ENCODE measurements at regions not wholly inside any gene's neighbourhood (a gene's known extent, or its start where the extent isn't known, plus 50 kb on each side); places are given as distances from the start of the nearest gene placed in this dataset.
"Not testable (repeated sequence)": the region's sequence is repeated elsewhere in the genome, so short reads cannot be mapped to it uniquely, and the experiment has no call there.

DNA sequence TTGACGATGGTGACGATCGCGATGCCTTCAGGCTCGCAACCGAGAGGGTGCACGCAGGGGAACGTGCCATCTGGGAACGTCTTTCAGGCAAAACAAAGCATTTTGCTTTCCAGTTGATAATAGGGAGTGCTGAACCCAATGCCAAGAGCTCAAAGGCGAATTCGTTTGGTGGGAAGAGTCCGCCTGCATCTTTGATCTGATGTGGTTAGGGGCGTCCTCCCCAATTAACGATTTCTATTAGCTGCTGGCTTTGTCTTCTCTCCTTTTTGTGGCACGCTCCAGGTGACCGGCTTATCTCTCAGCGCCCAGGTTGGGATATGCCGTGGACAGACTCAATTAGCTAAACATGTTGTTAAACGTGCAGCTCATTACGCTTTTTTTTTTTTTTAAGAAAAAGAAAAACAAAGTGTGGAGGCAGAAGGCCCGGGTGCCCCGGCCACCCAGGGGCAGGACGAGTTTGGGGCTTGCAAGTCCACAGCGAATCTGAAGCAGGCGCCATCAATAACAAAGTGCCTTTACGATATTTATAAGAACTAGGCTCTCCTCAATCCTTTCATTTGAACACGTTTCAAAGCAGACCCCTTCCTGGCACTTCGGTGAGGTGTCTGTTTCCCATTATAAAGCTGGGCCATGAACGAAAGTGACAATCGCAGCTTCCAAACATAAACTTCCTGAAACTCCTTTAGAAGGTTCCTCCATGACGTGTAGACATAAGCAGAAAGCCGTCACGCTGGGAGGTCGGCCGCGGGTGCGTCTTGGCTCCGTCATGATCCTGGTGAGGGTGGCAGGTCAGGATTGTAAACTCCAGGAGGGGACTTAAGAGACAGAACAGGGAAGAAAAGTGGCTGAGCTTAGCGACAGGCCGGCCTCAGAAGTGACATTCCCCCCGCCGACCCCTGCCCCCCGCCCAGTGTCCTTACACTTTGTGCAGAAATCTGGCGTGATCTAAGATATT lies 155.3 kb downstream of the LAT start:
- not testable (repeated sequence) for DNase-seq

GRCh38 chr16:29139261-29139802 lies 154.5 kb downstream of the LAT start:
- DNase-seq: peak; percentile 15

DNA sequence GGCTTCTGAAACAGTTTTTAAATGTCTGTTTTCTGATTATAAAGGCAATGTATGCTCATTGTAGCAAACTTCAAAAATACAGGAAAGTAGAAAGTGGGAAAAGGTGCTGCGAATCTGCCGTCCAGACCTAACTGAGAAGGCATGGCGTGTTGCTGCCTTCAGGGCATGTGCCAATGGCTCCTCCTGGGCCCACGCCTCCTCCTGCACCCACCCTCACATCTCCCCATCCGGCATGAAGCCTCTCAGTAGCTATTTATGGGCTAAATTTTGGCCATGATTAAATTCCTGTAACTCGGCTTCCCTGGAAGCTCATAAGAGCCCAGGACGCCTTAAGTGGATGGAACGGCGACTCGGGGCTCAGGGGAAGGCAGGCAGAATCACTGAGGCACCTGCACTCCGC lies 153.8 kb downstream of the LAT start:
- not testable (repeated sequence) for DNase-seq

GRCh38 chr16:29137894-29138662 lies 153.2 kb downstream of the LAT start:
- peak; percentile 3 for DNase-seq

GRCh38 chr16:29137461-29137860 lies 152.6 kb downstream of the LAT start:
- peak; percentile 8 for DNase-seq

DNA sequence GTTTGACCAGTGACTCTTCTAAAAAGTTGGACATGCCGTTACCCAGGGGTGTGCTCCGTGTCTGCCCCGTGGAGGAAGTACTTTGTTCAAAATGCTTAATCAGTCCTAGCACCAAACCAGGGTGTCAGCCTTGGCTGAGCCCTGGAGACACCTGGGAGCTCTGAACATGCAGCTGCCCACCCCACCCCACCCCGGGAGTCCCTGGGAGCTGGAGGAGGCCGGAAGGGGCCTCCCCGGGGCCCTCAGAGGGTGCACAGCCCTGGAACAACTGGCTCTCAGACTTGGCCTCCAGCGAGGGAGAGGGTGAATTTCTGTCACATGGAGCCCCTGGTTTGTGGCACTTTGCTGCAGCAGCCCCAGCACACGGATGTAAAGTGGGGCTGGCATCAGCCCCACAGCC lies 152.1 kb downstream of the LAT start:
- peak; percentile 14 for DNase-seq

DNA sequence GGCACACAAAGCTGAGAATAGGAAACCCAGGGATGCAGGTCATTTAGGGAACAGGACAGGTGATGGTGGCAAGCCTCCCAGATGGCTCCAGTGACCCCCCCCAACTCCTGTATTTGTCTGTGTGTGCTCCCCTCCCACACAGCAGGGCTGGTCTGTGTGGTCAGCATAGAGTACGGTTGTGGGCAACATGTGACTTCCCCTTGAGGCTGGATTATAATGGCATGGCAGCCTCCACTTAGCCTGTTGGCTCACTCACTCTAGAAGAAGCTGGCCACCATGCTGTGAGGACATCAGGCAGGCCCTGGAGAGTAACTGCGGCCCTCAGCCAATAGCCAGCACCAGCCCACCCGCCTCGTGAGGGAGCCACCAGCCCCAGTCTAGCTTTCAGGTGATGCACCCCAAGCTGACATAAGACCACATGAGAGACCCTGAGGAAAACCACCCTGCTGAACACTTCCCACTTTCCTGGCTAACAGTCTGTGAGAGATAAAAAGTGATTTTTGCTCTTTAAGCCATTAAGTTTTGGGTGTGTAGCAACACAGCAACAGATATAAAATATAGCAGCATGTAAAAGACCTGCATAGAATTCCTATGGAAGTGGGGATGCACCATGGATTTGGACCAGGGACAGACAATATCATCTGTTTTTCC lies 151.3 kb downstream of the LAT start:
- DNase-seq: not testable (repeated sequence)

DNA sequence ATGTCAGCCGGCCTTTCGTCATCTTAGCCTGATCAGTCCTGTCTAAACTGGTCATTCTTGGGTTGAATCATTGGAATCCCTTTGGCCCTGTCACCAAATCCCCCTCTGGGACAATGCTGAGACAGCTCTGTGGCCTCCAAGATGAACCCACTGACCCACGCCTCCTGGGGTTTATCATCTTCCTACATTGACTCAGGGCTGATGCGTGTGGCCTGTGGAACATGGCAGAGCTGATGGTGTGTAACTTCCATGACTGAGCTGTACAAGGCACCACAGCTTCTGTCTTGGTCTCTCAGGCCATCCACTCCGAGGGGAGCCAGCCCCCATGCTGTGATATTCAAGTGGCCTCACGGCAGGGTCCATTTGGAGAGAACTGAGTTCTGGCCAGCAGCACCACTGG lies 150.2 kb downstream of the LAT start:
- DNase-seq: not testable (repeated sequence)

DNA sequence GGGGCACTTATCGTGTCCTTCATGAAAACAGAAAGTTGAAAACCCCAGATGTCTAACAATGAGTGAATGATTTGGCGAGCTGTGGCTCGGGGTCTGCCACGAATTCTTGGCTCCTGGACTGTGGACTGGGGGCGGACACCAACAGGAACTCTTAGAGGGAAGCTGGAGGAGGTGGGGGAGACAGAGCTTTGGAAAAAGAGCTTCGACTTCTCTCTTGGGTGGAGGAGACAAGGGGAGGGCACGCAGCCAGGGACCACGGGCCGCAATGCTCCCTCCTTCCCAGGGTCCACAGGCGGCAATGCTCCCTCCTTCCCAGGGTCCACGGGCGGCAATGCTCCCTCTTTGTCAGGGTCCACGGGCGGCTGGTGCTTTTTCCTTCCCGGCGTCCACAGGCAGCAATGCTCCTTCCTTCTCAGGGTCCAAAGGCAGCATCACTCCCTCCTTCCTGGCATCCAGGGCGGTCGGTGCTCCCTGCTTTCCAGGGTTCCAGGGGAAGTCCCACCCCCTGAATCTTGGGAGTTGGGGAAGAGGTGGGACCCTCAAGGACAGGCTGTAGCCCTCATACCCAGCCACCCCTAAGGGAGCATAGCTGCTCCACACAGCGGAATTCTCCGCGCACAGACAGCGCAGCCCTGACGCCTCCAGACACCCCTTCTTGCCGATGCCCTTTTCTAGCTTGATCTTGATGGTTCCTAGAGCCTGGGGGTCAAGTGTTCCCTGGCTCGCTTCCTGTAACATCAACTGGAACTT lies 149.0 kb downstream of the LAT start:
- DNase-seq: not testable (repeated sequence)

DNA sequence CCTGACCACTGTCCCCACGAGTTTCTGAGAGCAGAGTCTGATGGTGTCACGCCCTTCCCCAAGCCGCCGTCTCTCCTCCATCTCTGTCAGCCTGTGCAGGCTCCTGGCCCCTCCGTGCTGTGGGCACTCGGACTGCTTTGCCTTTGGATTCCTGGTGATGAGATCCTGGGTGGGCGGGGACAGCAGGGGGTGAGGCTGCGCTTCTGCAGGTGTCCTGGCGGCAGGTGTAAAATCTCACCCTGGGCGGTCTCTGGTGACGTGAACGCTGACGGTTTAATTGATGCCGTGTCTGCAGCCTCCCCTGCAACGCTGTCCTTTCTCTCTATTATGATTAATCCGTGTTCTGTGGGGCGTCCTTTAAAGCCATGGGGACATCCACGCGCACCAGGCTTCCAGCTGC lies 148.0 kb downstream of the LAT start:
- not testable (repeated sequence) for DNase-seq

DNA sequence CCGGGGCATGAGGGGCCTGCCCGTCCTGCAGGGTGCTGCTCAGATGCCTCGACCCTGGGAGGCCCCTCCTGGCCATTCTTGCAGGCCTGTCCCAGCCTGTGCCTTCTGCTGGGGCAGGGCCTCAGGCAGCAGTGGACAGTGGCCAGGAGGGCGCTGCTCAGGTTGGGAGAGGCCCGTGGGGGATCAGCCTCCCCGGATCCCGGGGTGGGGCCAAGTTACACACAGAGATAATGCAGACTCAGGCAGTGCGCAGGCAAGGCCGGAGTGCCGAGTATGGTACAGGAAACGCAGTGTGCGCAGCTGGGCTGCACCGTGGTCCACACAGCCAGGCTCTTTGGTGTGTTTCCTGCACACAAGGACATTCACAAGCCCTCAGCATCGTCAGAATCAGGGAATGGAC lies 147.6 kb downstream of the LAT start:
- not testable (repeated sequence) for DNase-seq

DNA sequence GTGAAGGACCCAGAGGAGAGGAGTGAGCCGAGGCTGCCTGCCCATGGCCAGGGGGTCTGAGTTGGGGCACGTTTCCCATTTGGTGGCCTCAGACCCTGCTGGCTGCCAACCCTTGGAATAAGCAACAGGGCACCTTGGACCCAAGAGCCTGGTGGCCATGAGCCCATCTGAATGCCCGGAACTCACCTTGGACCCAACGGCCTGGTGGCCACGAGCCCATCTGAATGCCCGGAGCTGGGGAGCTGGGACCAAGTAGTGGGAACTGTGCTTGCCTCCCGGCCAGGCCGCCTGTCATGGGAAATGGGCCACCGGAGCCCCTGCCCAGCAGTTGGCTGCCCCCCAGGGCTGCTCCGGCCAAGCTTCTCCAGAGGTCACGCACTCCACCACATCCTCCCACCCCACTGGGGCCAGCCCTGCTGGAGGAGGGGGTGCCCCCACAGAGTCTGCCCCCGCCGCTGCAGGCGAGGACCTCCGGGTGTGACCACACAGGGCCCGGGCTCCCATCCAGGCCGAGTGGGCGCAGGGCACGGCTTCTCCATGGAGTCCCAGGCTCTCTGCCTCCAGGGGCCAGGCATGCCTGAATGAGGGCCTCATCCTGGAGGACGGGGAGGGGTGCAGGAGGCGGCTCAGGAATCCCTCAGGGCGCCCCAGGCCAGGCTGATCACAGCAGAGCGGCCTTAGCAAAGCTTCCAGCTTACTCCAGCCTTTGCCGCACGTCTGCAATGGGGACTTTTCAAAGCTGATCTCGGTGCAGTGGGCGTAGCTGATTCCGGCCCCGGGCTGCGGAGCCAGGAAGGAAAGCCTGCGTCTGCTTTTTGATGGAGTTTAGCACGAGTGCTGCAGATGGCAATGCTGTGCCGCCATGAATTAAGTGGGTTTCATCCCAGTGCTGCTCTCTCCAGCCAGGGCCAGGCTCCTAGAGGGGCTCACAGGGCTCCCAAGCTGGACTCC lies 146.3 kb downstream of the LAT start:
- DNase-seq: not testable (repeated sequence)

GRCh38 chr16:29130131-29130711 lies 145.4 kb downstream of the LAT start:
- not testable (repeated sequence) for DNase-seq

GRCh38 chr16:29129458-29130038 lies 144.7 kb downstream of the LAT start:
- DNase-seq: not testable (repeated sequence)

DNA sequence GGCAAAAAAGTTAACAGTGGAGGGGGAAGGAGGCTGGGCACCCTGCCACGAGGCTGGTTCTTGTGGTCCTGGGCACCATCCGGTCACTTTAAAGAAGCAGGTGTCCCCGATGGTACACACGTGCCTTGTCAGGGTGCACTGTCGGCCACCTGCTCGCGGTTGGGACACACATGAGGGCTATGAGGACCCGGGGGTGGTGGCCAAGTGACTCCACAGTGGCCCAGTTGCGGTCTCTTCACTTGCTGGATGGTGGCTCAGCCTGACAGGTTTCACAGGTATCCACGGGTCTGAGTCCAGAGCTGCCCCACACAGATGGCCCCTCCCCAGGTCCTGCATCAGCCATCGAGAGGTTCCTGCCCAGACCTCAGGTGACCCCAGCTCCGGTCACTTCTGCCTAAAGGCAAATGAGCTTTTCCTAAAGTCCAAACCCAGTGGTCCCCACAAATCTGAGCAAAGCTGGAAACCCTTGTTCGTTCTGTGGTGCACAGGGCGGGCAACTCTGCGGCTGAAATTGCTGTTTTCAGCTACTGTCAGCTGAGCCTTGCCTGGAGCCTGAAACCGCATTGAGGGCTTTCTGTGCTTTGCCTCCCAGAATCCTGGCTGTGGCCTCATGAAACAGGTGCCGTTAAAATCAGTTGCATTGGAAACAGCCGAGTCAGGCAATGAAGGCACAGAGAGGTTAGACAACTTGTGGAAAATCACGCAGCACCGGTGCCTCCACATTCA lies 144.0 kb downstream of the LAT start:
- not testable (repeated sequence) for DNase-seq

DNA sequence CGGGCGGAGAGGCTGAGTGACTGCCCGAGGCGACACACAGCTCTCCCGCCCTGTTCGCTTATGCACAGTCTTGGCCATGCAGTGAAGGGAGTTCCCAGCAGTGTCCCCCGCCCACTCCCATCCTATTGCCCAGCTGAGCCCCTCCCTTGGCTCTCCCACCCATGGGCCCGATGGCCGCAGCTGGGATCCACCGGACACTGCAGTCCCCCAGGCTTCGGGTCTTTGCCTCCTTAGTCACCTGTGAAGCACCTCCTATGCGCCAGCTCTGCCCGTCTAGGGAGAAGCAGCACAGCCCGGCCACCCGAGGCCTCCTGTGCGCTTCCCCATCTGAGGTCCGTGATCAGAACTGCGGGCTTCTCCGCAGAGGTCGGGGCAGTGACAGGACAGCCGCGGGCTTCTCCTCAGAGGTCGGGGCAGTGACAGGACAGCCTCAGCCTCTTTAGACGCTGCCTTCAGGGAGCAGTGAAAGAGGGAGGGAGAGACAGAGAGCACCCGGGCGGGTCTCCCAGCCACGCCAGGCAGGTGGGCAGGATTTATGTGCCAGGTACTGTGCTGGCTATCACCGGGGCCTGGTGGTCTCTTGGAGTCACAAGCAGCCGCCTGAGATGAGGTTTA lies 143.1 kb downstream of the LAT start:
- DNase-seq: not testable (repeated sequence)

DNA sequence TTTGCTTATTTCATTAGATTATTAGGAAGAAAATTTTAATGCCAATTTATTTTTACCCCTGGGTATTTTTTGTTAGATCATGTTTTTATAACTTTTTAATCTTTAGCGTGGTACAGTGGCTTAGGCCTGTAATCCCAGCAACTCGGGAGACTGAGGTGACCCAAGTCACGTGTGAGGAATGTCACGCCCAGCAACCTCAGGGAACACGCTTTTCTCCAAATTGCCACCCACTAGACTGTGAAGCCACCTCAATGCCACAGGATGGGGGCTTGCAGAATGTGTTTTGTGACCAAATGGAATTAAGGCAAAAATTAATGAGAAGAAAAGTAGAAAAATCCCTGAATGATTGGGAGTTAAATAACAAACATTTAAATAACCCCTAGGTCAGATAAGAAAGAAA lies 141.8 kb downstream of the LAT start:
- no peak for DNase-seq

- DNase-seq: peak; percentile 48
Measured at GRCh38 chr16:29126057-29126494, 141.2 kb downstream of the LAT start.

GRCh38 chr16:29124828-29125227 lies 140.0 kb downstream of the LAT start:
- no peak for DNase-seq
